Neural crest cell (in vitro differentiated cells): ENCODE measurements at regions not wholly inside any gene's neighbourhood (a gene's known extent, or its start where the extent isn't known, plus 50 kb on each side); places are given as distances from the start of the nearest gene placed in this dataset.

Source experiments
- DNase-seq: peaks from one replicate; pipeline ENCODE4 v3.0.0; 2021; ENCODE audit warnings: low read depth, mixed read lengths, low spot score
- H3K27ac Mint-ChIP-seq: one replicate; pipeline ENCODE4 v1.8.0; 2021; ENCODE audit warnings: mild to moderate bottlenecking, mixed read lengths; ENCODE audit not compliant: unreplicated experiment
- H3K27me3 Mint-ChIP-seq: 2 replicates; pipeline ENCODE4 v1.8.0; 2021; ENCODE audit warnings: low read depth, mild to moderate bottlenecking, mixed read lengths
- H3K36me3 Mint-ChIP-seq: 2 replicates; pipeline ENCODE4 v1.8.0; 2021; ENCODE audit warnings: low read depth, mild to moderate bottlenecking, mixed read lengths
- H3K4me1 Mint-ChIP-seq: 2 replicates; pipeline ENCODE4 v1.8.0; 2021; ENCODE audit warnings: mixed read lengths
- H3K4me3 Mint-ChIP-seq: one replicate; pipeline ENCODE4 v1.8.0; 2021; ENCODE audit warnings: mild to moderate bottlenecking, mixed read lengths
- H3K9me3 Mint-ChIP-seq: 2 replicates; pipeline ENCODE4 v1.8.0; 2021; ENCODE audit warnings: mixed read lengths
- TF ChIP-seq, protein P1 (sequence below): fragments of 200-600 bp; sonication (generic); conservative IDR thresholded peaks from 2 replicates; pipeline ENCODE4 v1.5.0; 2021; ENCODE audit warnings: antibody characterized with exemption, mild to moderate bottlenecking

DNA sequence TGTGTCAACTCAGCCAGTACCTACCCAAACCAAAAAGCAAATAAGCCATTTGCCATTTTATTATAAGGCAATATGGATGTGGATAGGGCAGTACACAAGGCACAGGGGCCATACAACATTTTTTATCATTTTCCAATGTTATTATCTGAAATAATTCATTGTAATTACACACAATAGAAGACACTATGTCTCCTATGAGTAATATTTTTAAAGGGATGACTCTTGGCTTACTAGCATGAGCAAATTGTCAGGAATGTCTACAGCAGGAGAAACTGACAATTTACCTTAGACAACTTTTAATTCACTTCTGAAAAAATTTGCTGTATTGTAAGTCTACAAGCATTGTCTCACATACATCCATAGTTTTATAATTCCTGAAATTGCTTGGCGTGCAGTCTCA lies 1193.9 kb upstream of the CELF4 start:
- Mint-ChIP-seq H3K9me3 (peaks cover 1% of the 10 kb centered on the region), H3K4me1 (no peaks in the 10 kb centered on the region), H3K36me3 (no peaks in the 10 kb centered on the region), H3K4me3 (no peak overlapping the region), H3K27ac (no peak overlapping the region), H3K27me3 (no peaks in the 10 kb centered on the region)
- TF ChIP-seq, protein P1, sequence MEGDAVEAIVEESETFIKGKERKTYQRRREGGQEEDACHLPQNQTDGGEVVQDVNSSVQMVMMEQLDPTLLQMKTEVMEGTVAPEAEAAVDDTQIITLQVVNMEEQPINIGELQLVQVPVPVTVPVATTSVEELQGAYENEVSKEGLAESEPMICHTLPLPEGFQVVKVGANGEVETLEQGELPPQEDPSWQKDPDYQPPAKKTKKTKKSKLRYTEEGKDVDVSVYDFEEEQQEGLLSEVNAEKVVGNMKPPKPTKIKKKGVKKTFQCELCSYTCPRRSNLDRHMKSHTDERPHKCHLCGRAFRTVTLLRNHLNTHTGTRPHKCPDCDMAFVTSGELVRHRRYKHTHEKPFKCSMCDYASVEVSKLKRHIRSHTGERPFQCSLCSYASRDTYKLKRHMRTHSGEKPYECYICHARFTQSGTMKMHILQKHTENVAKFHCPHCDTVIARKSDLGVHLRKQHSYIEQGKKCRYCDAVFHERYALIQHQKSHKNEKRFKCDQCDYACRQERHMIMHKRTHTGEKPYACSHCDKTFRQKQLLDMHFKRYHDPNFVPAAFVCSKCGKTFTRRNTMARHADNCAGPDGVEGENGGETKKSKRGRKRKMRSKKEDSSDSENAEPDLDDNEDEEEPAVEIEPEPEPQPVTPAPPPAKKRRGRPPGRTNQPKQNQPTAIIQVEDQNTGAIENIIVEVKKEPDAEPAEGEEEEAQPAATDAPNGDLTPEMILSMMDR = no peak
- DNase-seq = no peak

DNA sequence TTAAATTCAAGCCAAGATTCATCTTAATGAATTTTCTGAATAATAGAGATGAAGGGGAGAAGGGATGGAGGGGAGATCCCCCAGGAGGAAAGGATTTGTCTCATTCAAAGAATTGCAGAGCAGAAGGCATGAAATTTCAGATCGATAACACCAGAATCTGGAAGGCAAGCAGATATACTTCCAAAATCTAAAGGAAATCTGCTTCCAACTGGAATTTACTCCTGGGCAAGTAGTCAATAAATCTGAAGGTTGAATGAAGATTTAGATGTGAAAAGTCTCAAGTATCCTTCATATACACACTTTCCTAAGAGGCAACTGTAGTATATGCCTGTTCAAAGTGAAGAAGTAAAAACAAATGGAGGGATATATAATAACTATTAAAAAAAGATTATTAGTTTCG lies 1190.8 kb upstream of the CELF4 start:
- H3K27me3 Mint-ChIP-seq = no peaks in the 10 kb centered on the region
- H3K4me1 Mint-ChIP-seq = peaks cover 5% of the 10 kb centered on the region
- no peak for DNase-seq
- no peak overlapping the region for H3K4me3 Mint-ChIP-seq
- TF ChIP-seq, protein P1 = no peak
- no peak overlapping the region for H3K27ac Mint-ChIP-seq
- no peaks in the 10 kb centered on the region for H3K36me3 Mint-ChIP-seq
- no peaks in the 10 kb centered on the region for H3K9me3 Mint-ChIP-seq

DNA sequence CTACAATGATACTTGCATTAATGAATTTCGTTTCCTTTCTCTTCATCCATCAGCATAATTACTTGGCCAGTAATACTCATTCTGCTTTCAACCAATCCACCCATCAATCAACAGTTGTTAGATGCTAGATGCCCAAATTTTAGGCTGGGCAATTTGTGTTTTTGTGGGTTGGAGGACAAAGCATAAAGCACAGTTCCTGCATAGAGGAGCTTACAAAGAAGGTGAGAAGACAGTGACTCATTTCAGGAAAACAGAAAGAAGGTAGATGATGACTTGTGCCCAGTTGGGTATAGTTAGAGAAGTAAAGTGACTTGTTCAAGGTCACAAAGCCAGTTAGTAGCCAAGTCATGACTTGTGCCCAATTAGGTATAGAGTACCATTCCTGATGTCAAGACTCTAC lies 1186.8 kb upstream of the CELF4 start:
- no peaks in the 10 kb centered on the region for H3K27me3 Mint-ChIP-seq
- no peak overlapping the region for H3K4me3 Mint-ChIP-seq
- TF ChIP-seq, protein P1 = no peak
- no peak for DNase-seq
- H3K9me3 Mint-ChIP-seq = no peaks in the 10 kb centered on the region
- no peak overlapping the region for H3K27ac Mint-ChIP-seq
- no peaks in the 10 kb centered on the region for H3K36me3 Mint-ChIP-seq
- peaks cover 5% of the 10 kb centered on the region for H3K4me1 Mint-ChIP-seq

- H3K27ac Mint-ChIP-seq = no peak overlapping the region
- no peaks in the 10 kb centered on the region for H3K27me3 Mint-ChIP-seq
- H3K9me3 Mint-ChIP-seq = no peaks in the 10 kb centered on the region
- H3K4me1 Mint-ChIP-seq = peaks cover 5% of the 10 kb centered on the region
- no peak for DNase-seq
- no peaks in the 10 kb centered on the region for H3K36me3 Mint-ChIP-seq
- TF ChIP-seq, protein P1 = no peak
- no peak overlapping the region for H3K4me3 Mint-ChIP-seq
Observed at GRCh38 chr18:38751898-38752297, 1186.3 kb upstream of the CELF4 start.

DNA sequence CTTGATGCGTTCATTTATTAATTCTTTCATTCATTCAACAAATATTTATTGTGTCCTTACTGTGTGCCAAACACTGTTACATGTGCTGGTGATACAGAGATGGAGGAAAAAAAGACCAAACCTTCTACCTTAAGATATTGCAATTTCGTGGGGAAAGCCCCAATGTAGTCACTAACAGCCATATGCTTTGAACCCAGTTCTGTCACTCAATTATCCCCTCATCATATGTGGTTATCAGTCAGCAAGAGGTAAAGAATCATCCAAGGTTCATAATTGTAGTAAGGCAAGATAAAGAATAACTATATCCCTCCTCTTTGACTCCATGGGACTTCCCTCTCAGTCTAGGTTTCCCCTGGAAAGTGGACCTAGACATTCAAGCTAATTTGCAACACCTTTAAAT lies 1185.6 kb upstream of the CELF4 start:
- Mint-ChIP-seq H3K4me1 (peaks cover 5% of the 10 kb centered on the region), H3K27ac (no peak overlapping the region), H3K27me3 (no peaks in the 10 kb centered on the region), H3K36me3 (no peaks in the 10 kb centered on the region), H3K4me3 (no peak overlapping the region), H3K9me3 (no peaks in the 10 kb centered on the region)
- no peak for DNase-seq
- TF ChIP-seq, protein P1 = no peak

- Mint-ChIP-seq H3K4me1 (peaks cover 5% of the 10 kb centered on the region), H3K4me3 (no peak overlapping the region), H3K27me3 (no peaks in the 10 kb centered on the region), H3K36me3 (no peaks in the 10 kb centered on the region), H3K9me3 (no peaks in the 10 kb centered on the region), H3K27ac (no peak overlapping the region)
- TF ChIP-seq, protein P1 = no peak
- DNase-seq = no peak
Observed at GRCh38 chr18:38750751-38751150, 1185.2 kb upstream of the CELF4 start.
